Osteocyte (in vitro differentiated cells): ENCODE measurements at regions not wholly inside any gene's neighbourhood (a gene's known extent, or its start where the extent isn't known, plus 50 kb on each side); places are given as distances from the start of the nearest gene placed in this dataset.

Experiments used
- DNase-seq: peaks from one replicate; pipeline ENCODE4 v3.0.0; 2021; ENCODE audit warnings: mixed read lengths; ENCODE audit not compliant: unreplicated experiment; ENCODE audit errors: extremely low spot score
- H3K27ac Mint-ChIP-seq: one replicate; pipeline ENCODE4 v1.8.0; 2021; ENCODE audit warnings: mild to moderate bottlenecking, mixed read lengths; ENCODE audit not compliant: unreplicated experiment
- H3K27me3 Mint-ChIP-seq: one replicate; pipeline ENCODE4 v1.8.0; 2021; ENCODE audit warnings: mixed read lengths; ENCODE audit not compliant: unreplicated experiment
- H3K36me3 Mint-ChIP-seq: one replicate; pipeline ENCODE4 v1.8.0; 2021; ENCODE audit warnings: mixed read lengths; ENCODE audit not compliant: unreplicated experiment
- H3K4me1 Mint-ChIP-seq: one replicate; pipeline ENCODE4 v1.8.0; 2021; ENCODE audit warnings: mixed read lengths; ENCODE audit not compliant: unreplicated experiment
- H3K4me3 Mint-ChIP-seq: one replicate; pipeline ENCODE4 v1.8.0; 2021; ENCODE audit warnings: mild to moderate bottlenecking, moderate library complexity, mixed read lengths; ENCODE audit not compliant: unreplicated experiment
- H3K9me3 Mint-ChIP-seq: one replicate; pipeline ENCODE4 v1.8.0; 2021; ENCODE audit warnings: mixed read lengths; ENCODE audit not compliant: unreplicated experiment
- CTCF ChIP-seq: fragments of 200-600 bp; sonication (generic); IDR thresholded peaks from 2 replicates; pipeline ENCODE4 v1.5.0; 2021; ENCODE audit warnings: antibody characterized with exemption, mild to moderate bottlenecking, moderate library complexity

- Mint-ChIP-seq H3K27me3 (no peaks in the 10 kb centered on the region), H3K4me1 (peaks cover 21% of the 10 kb centered on the region), H3K9me3 (no peaks in the 10 kb centered on the region), H3K27ac (no peak overlapping the region), H3K4me3 (no peak overlapping the region), H3K36me3 (no peaks in the 10 kb centered on the region)
- no peak for DNase-seq
- TF ChIP-seq CTCF = no peak
Observed at GRCh38 chr22:27689664-27690063, 111.9 kb downstream of the MN1 start.

DNA sequence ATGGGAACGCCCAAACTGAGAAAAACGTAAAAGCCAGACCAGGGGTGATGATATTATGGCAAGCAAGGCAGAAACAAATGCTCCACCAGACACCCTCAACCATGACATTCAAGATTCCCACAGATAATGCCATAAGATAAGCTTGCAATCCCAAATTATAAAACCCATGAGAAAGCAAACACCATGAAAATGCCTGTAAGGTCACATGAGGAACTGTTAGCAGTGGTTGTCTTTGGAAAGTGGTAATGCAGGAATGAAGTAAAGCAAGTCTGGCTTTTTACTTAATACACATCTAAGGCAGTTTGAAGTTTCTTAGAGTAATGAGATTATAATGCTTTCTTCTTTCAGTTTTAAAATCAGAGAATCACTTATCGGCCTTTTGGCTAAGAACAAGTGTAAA is 111.0 kb downstream of the MN1 start:
- DNase-seq = no peak
- Mint-ChIP-seq H3K4me1 (peaks cover 15% of the 10 kb centered on the region), H3K27ac (no peak overlapping the region), H3K4me3 (no peak overlapping the region), H3K27me3 (no peaks in the 10 kb centered on the region), H3K9me3 (no peaks in the 10 kb centered on the region), H3K36me3 (no peaks in the 10 kb centered on the region)
- TF ChIP-seq CTCF = no peak

DNA sequence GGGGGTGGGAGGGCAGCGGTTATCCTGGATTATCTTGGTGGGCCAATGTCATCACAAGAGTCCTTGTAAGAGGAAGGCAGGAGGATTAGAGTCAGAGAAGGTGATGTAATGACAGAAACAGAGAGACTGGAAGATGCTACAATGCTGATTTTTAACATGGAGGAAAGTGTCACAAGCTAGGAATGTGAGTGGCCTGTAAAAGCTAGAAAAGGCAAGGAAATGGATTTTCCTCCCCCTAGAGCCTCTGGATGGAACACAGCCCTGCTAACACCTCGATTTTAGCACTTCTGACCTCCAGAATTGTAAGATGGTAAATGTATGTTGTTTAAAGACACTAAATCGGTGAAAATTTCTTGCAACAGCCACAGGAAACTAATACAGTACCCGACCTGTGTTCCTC is 109.3 kb downstream of the MN1 start:
- Mint-ChIP-seq H3K9me3 (peaks cover 2% of the 10 kb centered on the region), H3K4me3 (no peak overlapping the region), H3K27me3 (no peaks in the 10 kb centered on the region), H3K27ac (no peak overlapping the region), H3K4me1 (peaks cover 3% of the 10 kb centered on the region), H3K36me3 (peaks cover 1% of the 10 kb centered on the region)
- TF ChIP-seq CTCF = no peak
- no peak for DNase-seq

DNA sequence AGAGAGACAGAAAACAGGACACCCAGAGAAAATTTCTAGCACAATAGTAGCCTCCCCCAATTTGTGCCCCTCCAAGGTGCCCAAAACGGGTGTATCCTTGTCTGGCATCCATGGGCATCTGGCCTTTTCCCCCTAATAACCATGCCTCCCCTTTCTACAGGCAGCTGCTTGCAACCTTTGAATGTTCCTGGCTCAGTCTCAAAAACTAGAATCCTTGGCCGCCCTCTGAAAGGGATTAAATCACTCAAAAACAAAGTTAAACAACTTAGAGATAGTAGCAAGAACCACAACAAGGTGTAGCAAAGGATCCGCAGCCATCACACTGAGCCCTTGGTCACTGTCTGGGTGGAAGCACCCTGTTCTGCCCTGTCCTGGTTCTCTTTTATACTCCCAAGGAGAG is 105.6 kb downstream of the MN1 start:
- H3K27me3 Mint-ChIP-seq = no peaks in the 10 kb centered on the region
- peaks cover 3% of the 10 kb centered on the region for H3K4me1 Mint-ChIP-seq
- peaks cover 4% of the 10 kb centered on the region for H3K36me3 Mint-ChIP-seq
- DNase-seq = no peak
- H3K27ac Mint-ChIP-seq = no peak overlapping the region
- no peak overlapping the region for H3K4me3 Mint-ChIP-seq
- no peak for TF ChIP-seq CTCF
- H3K9me3 Mint-ChIP-seq = peaks cover 5% of the 10 kb centered on the region

GRCh38 chr22:27697888-27698287 is 103.7 kb downstream of the MN1 start:
- Mint-ChIP-seq H3K9me3 (peaks cover 5% of the 10 kb centered on the region), H3K4me3 (no peak overlapping the region), H3K27me3 (no peaks in the 10 kb centered on the region), H3K36me3 (peaks cover 4% of the 10 kb centered on the region), H3K4me1 (peaks cover 3% of the 10 kb centered on the region), H3K27ac (no peak overlapping the region)
- DNase-seq = no peak
- TF ChIP-seq CTCF = no peak
